ENCODE measurements at regions not wholly inside any gene's neighbourhood (a gene's known extent, or its start where the extent isn't known, plus 50 kb on each side); places are given as distances from the start of the nearest gene placed in this dataset.

DNA sequence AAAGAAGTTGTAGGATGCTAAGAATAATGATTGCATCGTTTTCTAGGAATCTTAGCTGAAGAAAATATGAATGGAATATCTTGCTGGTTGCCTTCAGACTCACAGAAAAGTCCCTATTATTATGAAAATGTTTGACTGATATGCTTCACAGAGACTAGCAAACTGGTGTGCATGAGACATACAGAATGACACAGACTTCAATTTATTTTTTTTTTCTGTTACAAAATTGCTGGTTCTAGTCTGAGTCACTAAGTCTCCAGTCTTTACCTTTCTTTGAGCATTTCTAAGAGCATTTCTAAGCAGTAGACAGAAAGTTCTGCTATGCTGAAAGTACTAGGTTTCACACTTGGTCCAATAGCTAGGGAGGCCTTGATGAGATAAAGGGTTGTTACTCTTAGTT, 377.6 kb upstream of the ATP2B1 start:
- Mint-ChIP-seq H3K36me3 (no peaks in the 10 kb centered on the region), H3K9me3 (no peaks in the 10 kb centered on the region), H3K4me1 (peaks cover 17% of the 10 kb centered on the region), H3K4me3 (no peak overlapping the region), H3K27ac (no peak overlapping the region)
- no peak for DNase-seq (ENCODE audit: low spot score in 2 of 2)
- ATAC-seq = peak; percentile 90

DNA sequence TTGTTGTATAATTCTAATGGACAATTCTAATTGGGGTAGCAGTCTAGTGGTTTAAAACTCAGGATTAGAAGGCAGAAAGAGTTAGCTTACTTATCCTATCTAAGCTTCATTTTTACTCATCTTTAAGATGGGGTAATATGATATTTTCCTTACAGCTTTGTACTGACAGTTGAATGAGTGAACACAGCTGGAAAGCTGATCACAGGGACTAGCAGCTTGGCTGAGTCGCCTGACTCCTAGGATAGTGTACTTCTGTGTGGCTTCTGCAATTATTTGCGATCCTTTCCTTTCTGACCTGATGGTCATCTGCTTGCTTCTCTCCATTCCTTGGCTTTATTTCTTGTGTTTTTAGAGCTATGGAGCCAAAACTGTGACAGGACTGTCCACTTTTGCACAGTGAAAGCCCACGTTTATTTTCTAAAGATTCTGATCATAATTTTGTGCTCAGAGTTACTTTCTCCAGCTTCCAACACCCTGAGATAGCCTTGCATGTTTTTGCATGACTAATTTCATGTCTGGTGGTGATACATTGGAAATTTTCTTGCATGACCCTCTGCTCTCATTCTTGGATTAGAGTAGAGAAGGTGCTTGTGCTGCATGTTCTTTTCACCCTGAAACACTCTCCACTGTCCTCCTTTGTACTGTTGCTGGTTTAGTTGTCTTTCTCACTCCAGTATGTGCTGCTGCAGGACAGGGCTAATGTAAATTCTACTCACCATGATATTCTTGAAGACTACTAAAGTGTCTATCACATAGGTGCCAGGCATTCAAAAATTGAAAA, 377.0 kb upstream of the ATP2B1 start:
- H3K9me3 Mint-ChIP-seq = no peaks in the 10 kb centered on the region
- peak; percentile 65 for ATAC-seq
- peaks cover 11% of the 10 kb centered on the region for H3K4me1 Mint-ChIP-seq
- no peak for DNase-seq (ENCODE audit: low spot score in 2 of 2)
- H3K4me3 Mint-ChIP-seq = no peak overlapping the region
- no peak overlapping the region for H3K27ac Mint-ChIP-seq
- no peaks in the 10 kb centered on the region for H3K36me3 Mint-ChIP-seq

DNA sequence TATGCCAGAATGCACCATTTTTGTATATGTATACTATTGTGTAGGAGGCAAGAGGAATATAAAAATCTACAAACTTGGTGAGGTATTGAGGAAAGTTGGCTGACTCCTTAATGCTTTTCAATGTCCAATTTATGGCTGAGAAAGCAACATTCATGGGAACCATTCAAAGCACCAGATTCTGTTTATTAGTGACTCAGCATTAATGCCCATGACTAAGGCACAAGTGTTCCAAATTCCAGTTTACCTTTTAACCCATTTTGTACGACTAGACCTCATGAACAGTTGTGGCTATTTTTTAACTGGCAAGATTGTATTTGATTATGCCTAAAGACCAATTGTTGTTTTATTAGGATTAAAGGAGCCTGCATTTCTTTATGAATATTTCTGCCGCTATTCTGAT, 375.4 kb upstream of the ATP2B1 start:
- ATAC-seq = no peak
- no peak overlapping the region for H3K4me3 Mint-ChIP-seq
- H3K9me3 Mint-ChIP-seq = no peaks in the 10 kb centered on the region
- H3K36me3 Mint-ChIP-seq = no peaks in the 10 kb centered on the region
- no peak for DNase-seq (ENCODE audit: low spot score in 2 of 2)
- peaks cover 7% of the 10 kb centered on the region for H3K4me1 Mint-ChIP-seq
- no peak overlapping the region for H3K27ac Mint-ChIP-seq

DNA sequence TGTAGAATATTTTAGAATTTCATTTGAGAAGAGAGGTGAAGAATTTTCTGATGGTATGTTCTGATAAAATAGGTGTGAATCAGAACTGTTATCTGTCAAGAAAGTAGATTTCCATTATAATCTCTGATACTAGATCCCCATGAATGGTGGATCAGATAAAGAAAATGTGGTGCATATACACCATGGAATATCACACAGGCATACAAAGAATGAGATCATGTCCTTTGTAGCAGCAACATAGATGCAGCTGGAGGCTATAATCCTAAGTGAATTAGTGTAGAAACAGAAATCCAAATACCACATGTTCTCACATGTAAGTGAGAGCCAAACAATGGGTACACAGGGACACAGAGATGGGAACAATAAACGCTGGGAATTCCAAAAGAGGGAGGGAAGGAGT, 372.0 kb upstream of the ATP2B1 start:
- no peaks in the 10 kb centered on the region for H3K36me3 Mint-ChIP-seq
- peaks cover 11% of the 10 kb centered on the region for H3K4me1 Mint-ChIP-seq
- ATAC-seq = no peak
- no peak for DNase-seq (ENCODE audit: low spot score in 2 of 2)
- H3K27ac Mint-ChIP-seq = no peak overlapping the region
- no peak overlapping the region for H3K4me3 Mint-ChIP-seq
- H3K9me3 Mint-ChIP-seq = no peaks in the 10 kb centered on the region

DNA sequence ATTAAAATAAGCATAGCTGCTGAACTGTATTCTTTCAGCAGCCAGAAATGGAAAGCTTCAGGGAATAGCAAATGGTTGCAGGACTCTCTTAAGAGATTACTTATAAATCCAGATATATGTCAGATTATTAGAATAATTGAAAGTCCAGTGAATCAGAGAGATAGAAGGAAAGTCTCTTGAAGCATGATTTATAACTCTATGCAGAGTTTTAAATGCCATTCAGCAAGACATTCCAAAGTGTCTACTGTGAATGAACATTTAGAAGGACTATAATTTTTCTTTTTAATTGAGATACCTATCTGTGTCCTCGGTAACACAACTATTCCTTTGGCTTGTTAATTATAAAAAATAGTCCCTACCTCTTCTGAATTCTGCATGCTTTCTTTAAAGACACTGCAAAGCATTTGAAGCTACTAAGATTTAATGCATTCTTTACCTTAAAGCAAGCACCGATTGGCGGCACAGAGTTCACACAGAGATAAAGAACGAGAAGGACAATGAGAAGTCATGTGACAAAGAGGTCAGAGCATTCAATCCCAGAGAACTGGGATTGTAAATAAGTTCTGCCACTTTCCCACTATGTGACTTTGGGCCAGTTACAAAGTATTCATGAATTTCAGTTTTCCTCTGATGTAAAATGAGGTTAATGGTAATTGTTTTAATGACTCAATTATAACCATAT, 371.0 kb upstream of the ATP2B1 start:
- no peak overlapping the region for H3K4me3 Mint-ChIP-seq
- ATAC-seq (no peak), DNase-seq (ENCODE audit: low spot score in 2 of 2) (no peak)
- H3K36me3 Mint-ChIP-seq = no peaks in the 10 kb centered on the region
- no peak overlapping the region for H3K27ac Mint-ChIP-seq
- no peaks in the 10 kb centered on the region for H3K9me3 Mint-ChIP-seq
- peaks cover 7% of the 10 kb centered on the region for H3K4me1 Mint-ChIP-seq

DNA sequence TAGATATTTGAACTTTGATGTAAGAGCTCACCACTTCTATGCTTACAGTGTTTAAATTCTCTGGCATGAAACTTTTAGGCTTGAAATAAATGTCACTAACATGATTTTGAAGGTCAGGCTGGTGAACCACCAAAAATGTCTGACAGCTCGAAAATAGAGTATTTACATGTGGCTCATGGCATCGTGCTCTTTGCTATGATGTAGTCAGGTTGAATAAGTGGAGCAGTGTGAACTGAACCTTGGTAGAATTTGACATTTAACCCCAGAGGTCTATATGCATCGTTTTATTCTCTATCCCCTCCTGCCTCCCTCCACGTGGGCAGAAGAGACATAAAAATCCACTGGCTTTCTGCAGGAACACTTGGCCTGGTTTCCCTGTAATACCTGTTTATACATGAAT, 369.7 kb upstream of the ATP2B1 start:
- ATAC-seq = peak; percentile 55
- Mint-ChIP-seq H3K36me3 (no peaks in the 10 kb centered on the region), H3K4me3 (no peak overlapping the region), H3K27ac (no peak overlapping the region), H3K4me1 (peaks cover 7% of the 10 kb centered on the region), H3K9me3 (peaks cover 1% of the 10 kb centered on the region)
- no peak for DNase-seq (ENCODE audit: low spot score in 2 of 2)

DNA sequence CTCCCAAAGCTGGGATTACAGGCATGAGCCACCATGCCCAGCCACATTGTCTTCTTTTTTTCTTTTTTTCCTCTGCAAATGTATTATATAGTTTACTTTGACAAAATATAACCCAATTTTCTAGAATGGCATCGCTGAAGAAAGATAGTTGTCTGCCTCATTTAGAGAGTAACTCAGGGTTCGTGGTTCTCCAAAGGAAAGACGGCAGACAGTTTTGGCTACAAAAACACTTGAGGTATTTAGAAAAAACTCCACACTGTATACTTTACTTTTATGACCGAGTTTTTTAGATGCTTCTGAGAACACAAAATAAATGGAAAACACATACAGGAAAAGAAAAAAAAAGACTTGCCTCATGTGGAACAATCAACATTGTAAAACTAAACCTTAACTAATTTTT, 369.1 kb upstream of the ATP2B1 start:
- H3K27ac Mint-ChIP-seq = no peak overlapping the region
- no peak overlapping the region for H3K4me3 Mint-ChIP-seq
- H3K4me1 Mint-ChIP-seq = peaks cover 7% of the 10 kb centered on the region
- peaks cover 3% of the 10 kb centered on the region for H3K9me3 Mint-ChIP-seq
- DNase-seq (ENCODE audit: low spot score in 2 of 2) (no peak), ATAC-seq (no peak)
- H3K36me3 Mint-ChIP-seq = no peaks in the 10 kb centered on the region

DNA sequence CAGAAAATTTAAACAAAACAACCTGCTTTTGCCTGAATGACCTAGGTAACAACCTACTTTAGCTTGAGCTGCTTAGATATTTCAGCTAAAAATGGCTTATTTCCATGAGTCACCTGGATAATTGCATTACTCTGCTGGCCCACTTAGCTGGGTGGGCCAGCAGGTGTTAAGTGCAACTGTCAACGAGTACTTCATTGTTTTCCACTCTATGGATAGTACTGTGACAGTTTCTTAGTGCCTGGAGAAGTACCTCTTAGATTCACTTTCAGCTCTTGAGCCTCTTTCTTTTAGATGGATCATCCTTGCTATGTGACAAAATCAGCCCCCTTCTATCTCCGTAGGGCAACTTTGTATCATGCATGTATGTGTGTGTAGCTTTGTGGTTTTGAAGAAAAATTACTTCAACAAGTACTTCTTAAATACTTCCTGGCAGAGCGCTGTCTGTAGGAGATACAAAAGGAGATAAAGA, 368.2 kb upstream of the ATP2B1 start:
- ATAC-seq (peak; percentile 73), DNase-seq (ENCODE audit: low spot score in 2 of 2) (no peak)
- Mint-ChIP-seq H3K27ac (no peak overlapping the region), H3K9me3 (peaks cover 3% of the 10 kb centered on the region), H3K4me1 (peaks cover 7% of the 10 kb centered on the region), H3K36me3 (no peaks in the 10 kb centered on the region), H3K4me3 (no peak overlapping the region)

DNA sequence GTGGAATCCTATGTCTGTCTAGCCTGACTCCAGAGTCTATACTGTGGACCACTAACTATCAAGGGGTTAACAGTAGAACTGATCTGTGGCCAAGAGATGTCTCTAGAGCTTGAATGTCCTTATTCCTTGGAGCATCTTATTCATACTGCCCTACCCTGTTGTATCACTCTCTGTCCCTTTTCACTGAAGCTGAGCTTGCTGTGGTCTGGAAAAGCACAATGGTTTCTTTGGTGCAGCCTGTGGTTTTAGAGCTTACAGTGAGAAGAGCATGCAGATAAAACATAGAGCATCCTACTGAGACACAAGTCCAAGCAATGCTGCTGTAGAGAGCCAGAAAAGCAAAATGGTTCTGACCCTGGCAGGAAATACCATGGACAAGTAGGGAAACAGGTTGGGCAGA, 367.0 kb upstream of the ATP2B1 start:
- peaks cover 7% of the 10 kb centered on the region for H3K4me1 Mint-ChIP-seq

DNA sequence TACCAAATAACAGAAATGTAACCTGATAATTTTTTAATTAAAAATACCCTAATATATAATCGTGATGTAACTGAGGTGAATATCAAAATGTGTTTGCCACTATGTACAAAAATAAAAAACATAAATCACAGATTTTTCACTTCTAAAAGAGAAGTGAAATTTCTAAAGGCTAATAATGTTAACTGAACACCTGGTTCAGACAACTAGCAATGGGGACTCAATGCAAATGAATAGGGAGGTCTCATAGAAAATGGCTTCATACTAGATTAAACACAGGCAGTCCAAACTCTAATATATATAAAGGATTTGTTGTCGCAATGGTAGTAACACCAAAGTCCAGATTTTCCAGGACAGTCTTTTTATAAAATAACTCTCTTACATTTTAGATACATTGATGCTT, 365.4 kb upstream of the ATP2B1 start:
- no peak overlapping the region for H3K27ac Mint-ChIP-seq
- ATAC-seq (no peak), DNase-seq (ENCODE audit: low spot score in 2 of 2) (no peak)
- H3K4me3 Mint-ChIP-seq = no peak overlapping the region
- peaks cover 3% of the 10 kb centered on the region for H3K9me3 Mint-ChIP-seq
- H3K4me1 Mint-ChIP-seq = peaks cover 7% of the 10 kb centered on the region
- H3K36me3 Mint-ChIP-seq = no peaks in the 10 kb centered on the region

More for the DNA sequence above, 367.0 kb upstream of the ATP2B1 start:
- DNase-seq (ENCODE audit: low spot score in 2 of 2) (no peak), ATAC-seq (peak; percentile 53)
- Mint-ChIP-seq H3K27ac (no peak overlapping the region), H3K36me3 (no peaks in the 10 kb centered on the region), H3K9me3 (peaks cover 3% of the 10 kb centered on the region), H3K4me3 (no peak overlapping the region)

DNA sequence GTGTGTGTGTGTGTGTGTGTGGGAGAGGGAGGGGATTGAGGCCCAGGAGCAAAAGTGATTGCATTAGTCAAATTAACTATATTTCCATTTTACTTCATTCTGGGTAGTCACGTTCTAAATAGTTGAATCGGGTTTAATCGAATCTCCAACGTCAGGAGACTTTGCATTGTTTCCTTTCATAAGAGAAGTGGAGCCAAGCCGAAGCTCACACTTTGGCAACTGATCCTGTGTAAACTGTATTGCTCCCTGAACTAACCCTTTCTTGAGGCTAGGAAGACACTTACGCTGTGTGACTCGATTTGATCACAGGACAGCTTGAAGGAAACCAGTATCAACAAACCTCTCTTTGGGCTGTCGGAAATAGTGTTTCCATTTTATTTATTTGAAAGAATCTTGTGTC, 363.4 kb upstream of the ATP2B1 start:
- H3K36me3 Mint-ChIP-seq = no peaks in the 10 kb centered on the region
- DNase-seq (ENCODE audit: low spot score in 2 of 2) = no peak
- H3K9me3 Mint-ChIP-seq = peaks cover 3% of the 10 kb centered on the region
- no peak overlapping the region for H3K27ac Mint-ChIP-seq
- no peak overlapping the region for H3K4me3 Mint-ChIP-seq
- H3K4me1 Mint-ChIP-seq = peaks cover 5% of the 10 kb centered on the region
- no peak for ATAC-seq

DNA sequence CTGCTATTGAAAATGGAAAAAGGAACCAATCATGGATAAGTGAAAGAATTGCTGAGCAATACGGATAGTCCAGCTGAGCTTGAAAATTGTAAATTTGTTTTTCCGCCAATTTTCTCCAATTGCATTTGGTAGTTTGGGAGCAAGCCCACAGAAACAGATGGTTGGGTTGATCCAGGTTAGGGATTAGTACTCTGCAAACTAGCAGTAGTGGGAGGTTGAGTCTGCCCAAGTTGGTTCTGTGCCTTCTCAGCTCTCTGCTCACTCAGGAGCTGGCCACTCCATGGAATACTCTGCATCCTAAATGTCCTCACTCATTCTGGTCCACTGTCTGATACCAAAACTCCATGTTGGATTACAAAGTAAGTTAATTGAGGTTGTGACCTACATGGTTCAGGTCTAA, 361.1 kb upstream of the ATP2B1 start:
- ATAC-seq = no peak
- Mint-ChIP-seq H3K27ac (no peak overlapping the region), H3K9me3 (peaks cover 3% of the 10 kb centered on the region), H3K36me3 (no peaks in the 10 kb centered on the region), H3K4me3 (no peak overlapping the region), H3K4me1 (no peaks in the 10 kb centered on the region)
- no peak for DNase-seq (ENCODE audit: low spot score in 2 of 2)

DNA sequence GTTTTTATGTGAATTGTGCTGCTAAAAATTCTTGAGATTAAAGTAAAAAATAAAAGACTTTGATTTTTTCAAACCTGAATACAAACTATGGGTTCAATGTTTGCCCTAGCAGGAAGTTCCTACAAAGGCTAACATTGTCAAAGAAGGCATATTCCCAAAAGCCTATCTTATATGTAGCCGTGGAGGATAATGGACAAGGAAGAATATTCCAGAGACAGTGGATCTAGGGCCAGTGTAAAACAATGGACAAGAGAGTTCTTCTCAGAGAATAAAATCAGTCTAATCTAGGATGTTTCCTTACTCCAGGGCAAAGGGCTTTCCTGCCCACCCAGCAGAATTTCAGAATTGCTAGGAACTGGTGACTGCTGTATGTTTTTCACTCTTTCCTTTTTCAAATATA, 359.2 kb upstream of the ATP2B1 start:
- no peaks in the 10 kb centered on the region for H3K4me1 Mint-ChIP-seq

DNA sequence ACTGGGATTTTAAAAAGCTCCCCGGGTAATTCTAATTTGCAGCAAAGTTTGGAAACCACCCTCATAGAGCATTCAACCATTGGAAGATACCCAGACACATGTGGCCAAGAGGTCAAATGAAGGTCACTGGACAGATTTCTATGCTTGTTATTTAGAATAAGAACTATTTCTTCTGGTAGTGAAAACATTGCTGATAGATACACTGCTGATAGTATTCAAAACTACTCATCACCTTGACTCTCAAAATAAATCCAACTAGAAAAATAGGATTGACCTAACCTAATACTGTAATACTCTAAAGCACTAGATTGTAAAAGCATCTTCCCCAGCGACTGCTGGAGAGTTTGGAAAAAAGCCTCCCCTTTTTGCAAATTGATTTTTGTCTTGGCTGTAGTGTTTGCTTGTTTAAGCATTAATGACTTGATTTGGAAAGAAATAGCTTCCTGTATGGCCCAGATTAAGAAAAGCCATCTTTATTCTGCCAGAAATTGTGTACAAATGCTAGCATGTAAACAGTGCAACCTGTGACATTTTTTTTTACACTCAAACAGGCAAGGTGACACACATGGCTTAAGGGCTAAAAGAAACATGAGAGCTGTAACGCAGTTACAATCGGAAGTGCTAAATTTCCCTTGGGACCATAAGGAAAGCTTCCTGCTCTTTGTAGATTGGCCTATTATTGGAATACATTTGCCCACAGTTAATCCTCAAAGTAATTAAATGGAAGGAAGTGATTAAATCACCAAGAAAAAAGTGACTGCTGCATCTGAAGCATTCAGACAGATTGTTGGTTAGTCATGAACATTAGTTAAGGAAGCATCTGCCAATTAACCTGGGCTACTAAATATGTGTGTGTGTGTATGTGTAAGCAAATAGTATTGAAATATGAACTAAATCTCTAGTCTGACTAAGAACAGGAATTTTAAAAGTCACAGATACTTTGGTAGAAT, 356.5 kb upstream of the ATP2B1 start:
- ATAC-seq = peak; percentile 63
- H3K27ac Mint-ChIP-seq = no peak overlapping the region
- no peak overlapping the region for H3K4me3 Mint-ChIP-seq
- no peaks in the 10 kb centered on the region for H3K4me1 Mint-ChIP-seq
- no peak for DNase-seq (ENCODE audit: low spot score in 2 of 2)
- no peaks in the 10 kb centered on the region for H3K36me3 Mint-ChIP-seq
- no peaks in the 10 kb centered on the region for H3K9me3 Mint-ChIP-seq

More for the DNA sequence above, 359.2 kb upstream of the ATP2B1 start:
- Mint-ChIP-seq H3K9me3 (no peaks in the 10 kb centered on the region), H3K36me3 (no peaks in the 10 kb centered on the region), H3K4me3 (no peak overlapping the region), H3K27ac (no peak overlapping the region)
- DNase-seq (ENCODE audit: low spot score in 2 of 2) = no peak
- ATAC-seq = no peak

DNA sequence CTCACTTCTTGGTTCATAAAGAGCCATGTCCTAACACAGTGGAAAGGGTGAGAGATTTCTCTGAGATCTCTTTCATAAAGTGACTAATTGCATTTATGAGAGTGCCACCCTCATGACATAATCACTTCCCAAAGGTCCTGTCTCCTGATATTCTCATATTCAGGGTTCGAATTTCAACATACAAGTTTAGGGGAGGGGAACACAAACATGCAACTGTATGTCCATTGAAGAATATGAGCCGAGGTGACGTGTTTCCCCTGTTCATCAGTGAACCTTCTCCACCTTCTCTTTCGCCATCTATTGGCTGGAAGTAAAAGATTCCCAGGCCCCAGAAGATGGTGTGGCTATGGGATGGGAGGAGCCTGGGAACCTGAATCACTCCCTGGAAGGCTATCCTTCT, 354.2 kb upstream of the ATP2B1 start:
- no peak overlapping the region for H3K27ac Mint-ChIP-seq
- DNase-seq (ENCODE audit: low spot score in 2 of 2) (no peak), ATAC-seq (no peak)
- H3K4me1 Mint-ChIP-seq = no peaks in the 10 kb centered on the region
- H3K36me3 Mint-ChIP-seq = no peaks in the 10 kb centered on the region
- no peak overlapping the region for H3K4me3 Mint-ChIP-seq
- H3K9me3 Mint-ChIP-seq = no peaks in the 10 kb centered on the region
